HG03196 (cell line): ENCODE measurements at regions not wholly inside any gene's neighbourhood (a gene's known extent, or its start where the extent isn't known, plus 50 kb on each side); places are given as distances from the start of the nearest gene placed in this dataset.

Source experiments
- ATAC-seq: cut with Tn5 transposase; IDR thresholded peaks from one replicate; pipeline ENCODE4 v1.9.1; 2021; ENCODE audit not compliant: unreplicated experiment

DNA sequence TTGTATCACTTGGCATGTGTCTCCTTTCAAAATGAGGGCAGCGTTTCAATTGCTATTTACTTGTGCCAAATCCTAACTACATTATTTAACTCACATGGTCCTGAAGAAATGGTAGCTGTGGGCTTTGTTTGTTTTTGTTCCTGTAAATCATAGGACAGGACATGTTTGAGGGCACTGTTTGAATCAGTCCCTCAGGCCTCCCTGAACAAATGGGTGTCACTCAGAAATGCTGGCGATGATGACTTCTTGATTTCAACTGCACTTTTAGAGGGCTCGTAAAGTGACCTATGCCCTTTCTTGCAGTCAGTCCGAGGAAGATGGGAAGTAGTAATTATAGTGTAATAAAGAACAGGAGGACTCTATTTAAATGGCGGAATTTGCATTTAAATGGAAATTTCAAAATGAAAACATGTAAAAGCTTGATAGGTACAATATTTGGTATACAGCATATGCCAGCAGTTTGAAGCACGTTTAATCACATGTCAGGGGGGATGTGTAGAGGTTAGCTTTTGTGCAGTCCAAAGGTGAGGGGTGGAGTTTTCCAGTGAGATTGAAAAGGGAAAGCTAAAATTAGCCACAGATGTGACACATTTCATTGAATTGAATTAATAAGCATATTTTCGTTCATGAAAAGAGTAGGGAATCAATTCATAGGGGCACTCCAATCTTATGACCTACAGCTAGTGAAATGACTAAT, 1958.7 kb upstream of the IGFBP7 start:
- no peak for ATAC-seq

DNA sequence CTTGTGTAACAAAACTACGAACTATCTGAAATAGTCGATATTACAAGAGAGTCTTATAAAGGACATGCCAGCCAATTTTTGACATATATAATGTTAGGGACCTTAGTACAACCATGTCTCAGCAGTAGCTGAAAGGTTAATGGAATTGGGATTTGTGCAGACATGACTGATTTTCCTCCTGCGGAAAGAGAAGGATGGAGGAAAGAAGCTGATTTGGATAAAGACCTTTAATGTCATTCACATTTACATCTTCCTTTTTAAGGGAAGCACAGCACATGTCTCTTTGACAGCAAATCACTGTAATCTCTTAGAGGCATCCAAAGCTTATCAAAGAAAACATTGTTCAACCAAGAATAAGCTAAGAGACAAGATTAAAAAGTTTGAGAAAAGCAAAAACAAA, 1976.2 kb upstream of the IGFBP7 start:
- no peak for ATAC-seq

DNA sequence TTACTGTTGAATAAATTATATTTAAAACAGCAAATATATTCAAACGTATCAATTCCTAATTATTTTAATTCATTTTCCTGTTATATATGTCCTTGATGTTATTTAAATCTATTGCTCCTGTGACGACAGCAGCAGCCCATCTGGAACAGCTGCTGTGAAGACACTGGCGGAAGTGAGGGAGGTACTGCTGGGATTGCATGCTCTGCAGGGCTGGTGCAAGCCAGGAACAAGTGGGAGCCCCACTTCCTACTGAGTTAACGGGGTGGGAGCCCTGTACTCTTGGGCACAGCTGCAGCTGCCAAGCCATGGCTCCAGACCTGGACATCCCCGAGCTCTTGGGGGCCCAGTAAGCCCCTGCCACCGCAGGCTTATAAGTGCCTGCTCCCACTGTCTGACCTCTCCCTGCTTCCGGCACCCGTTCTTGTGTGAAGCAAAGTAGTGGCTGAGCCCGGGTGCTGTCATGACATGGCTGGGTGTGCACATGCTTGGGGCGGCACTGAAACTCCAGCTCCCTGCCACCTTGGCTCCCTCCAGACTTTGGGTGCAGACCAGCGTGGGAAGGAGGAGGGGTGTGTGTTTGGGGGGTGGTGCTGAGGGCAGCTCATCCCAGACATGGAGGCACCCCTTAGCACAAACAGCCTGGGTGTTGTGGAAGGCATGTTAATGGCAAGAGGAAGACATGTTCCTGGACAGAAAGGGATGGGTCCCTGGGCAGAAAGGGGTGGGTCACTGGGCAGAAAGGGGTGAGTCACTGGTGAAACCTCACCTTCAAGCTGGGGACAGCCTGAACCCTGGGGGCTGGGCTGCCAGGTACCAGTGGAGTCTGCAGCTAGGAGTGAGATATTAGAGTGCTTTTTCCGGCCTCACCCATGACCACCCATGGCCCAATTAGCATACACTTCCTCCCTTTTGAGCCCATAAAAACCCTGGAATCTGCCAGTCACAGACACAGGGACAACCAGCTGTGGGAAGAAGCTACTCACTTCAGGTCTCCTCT, 1981.3 kb upstream of the IGFBP7 start:
- no peak for ATAC-seq

DNA sequence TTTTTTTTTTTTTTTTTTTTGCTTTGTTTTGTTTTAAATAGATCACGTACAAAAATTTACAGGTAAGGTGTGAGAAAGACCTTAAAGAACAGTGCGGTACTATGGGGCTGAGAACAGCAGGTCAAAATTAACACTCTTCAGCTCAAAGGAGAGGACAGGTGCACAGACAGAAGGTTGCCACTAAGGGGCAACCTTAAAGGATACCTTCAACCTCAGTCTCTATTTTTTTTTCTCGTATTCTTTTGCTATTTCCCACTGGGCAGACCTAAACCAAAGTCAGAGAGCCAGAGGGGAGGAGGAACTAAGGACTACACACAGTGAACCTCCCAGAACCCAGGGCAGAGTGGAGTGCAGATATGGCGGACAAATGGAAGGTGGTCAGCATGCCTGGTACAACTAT, 1984.3 kb upstream of the IGFBP7 start:
- ATAC-seq, result no peak

DNA sequence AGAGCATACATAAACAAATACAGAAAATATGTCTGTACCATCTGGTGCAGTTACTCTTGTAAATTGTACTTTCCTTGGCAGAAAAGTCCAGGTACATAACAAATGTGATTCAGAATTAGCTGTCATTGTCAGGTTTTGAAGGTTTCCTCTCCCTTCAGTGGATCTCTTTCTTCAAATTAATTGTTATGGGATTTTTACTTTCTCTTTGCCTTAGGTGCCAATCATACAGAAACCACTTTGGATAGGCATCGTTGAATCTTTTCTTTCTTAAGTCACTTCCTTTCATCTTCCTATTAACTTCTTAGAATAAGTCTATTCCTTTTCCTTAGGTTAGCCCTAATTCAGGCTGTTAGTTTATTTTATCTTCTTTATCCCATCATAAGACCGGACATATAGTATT, 1992.1 kb upstream of the IGFBP7 start:
- no peak for ATAC-seq

DNA sequence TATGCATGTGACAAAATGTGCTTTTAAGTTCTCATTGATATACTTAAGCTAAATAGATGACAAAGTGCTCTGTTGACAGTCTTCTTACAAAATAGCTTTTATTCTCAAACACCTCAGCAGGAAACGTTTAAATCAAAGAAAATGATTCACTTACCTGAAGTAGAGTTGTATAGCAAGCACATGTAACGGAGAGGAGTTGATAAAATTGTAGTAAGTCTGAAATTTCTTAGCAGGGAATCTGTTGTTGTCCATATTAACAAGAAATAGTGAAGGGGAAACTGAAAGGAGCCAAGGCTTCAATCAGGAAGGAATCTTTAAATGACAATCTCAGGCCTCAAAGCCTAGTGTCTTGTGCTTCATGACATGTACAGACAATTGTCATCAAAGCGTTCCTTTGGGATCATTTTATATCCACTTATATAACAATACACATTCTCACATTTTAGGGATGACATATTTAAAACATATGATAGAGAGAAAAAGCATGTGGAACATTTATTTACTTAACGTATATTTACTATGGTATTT, 2010.2 kb upstream of the IGFBP7 start:
- ATAC-seq, result no peak

DNA sequence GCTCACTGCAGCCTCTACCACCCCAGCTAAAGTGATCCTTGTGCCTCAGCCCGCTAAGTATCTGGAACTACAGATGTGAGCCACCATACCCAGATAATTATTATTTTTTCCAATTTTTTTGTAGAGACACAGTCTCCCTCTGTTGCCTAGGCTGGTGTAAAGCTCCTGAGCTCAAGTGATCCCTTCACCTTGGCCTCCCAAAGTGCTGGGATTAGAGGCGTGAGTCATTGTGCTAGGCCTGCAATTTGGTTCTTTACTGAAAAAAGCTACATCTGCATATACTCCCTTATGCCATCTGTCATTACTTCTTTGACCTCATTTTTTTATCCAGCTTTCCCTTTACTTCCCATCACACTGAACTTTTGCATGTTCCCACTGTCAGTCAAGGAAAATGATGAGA, 2012.4 kb upstream of the IGFBP7 start:
- ATAC-seq, result no peak

DNA sequence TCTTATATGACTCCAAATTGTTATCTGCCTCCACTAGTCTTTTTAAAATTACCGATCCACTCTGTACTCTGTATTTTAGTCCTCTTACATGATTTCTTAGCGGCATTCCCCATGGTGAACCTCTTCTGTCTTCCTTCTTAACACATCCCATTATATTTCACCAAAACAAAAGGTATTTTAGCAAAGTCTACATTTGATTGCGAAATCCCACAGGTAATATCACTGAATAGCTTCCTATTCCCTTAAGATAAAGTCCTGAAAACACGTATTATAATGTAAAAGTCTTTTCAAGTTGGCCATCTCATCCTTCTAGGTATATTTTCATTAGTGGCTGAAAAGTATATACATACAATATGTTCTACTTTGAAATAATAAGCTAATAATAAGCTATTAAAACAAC, 2016.0 kb upstream of the IGFBP7 start:
- no peak for ATAC-seq

DNA sequence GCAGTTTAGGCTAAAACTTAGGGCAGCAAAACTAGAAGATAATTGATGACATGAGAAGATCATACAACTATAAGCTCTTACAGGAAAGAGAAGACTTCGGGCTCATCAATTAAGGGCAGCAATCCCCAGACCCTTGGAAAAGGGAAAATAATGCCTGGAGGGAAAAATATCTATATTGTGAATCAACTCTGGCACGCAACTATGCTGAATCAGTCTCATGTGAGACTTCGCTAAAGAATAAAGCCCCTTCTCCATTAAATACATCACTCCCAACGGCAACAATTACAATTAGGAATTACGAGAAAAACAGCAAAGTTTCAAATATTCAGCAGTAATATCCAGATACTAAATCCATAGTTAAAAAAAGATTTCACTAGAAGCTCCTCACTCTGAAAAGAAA, 2016.8 kb upstream of the IGFBP7 start:
- ATAC-seq, result no peak

DNA sequence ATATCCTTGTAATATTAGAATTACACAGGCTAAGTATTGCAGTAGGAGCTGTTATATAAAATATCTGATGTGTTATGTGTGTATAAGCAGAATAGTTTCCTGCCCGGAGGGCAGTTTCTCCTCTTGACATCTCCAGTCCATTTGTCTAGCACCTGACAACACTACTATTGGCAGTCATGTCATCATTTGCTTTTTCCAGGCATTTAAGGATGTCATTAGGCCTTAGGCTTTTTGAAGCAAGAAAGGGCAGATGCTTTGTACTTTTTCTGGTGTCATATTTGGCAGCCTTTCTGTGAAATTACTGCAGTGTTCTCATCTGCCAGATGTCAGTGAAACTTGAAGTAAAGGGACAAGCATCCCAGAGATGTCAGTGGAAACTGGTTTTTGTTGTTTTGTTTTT, 2017.6 kb upstream of the IGFBP7 start:
- no peak for ATAC-seq

DNA sequence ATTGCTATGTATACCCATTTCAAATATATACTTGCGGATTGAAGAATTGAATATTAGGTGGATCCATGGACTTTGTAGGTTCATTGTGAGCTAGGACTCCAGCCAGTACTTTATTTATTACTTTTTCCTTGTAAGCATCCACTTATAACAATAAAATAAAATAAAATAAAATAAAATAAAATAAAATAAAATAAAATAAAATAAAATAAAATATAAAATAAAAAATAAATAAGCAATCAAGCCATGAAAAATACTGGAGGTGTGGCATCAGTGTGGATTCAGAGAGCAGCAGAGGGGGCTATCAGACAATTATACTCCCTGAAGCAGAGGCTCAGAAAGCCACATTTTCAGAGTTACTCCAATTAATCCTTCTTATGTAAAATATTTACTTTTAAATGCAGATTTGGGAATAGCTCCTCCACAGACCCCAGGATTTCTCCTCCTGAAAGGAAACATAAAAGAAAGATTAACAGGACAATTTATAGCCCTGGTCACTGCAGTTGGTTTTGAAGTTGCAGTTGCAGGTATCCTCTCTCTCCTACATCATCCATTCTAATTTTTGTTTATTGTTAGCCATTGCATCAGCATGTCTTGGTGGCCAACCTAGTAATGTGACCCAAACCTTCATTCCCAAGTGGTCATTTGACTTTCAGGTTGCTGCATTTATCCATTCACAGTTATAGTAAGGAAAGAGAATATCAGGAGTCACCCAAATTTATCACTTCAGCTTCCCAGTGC, 2025.2 kb upstream of the IGFBP7 start:
- ATAC-seq, result no peak

DNA sequence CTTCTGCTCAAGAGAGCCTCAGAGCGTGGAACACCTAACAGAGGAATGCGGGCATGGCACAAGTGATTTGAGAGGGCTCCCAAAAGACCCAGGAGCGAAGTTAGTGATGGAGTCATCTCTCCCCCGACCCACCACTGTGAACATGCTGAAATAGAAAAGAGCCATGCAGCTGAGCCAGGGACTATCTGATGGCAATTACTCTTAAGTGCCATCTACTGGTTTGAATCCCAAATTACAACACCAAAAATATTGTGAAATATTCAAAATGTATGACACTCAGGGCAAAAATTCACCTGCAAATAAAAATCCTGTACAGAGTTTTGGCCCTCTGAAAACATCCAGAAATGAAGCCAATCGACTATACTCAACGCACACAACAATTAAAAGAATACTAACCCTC, 2038.9 kb upstream of the ADGRL3 start:
- no peak for ATAC-seq

DNA sequence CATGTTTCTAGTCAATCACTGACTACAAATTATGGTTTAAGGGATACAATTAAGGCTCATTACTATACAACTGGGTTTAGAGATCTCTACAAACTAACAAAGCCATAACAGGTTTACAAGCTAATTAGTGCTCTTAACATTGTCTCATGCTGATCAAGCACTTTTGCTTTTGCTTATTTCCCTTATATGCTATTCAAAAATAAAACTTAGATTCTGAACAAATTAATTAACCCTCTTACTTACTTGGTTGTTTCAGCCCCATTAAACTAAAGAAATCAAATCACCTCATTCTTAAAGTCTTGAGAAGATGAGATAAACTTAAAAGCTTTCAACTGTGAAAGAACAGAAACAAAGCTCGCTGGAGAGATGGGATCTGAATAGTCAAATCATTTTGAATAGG, 2024.5 kb upstream of the ADGRL3 start:
- ATAC-seq, result no peak

DNA sequence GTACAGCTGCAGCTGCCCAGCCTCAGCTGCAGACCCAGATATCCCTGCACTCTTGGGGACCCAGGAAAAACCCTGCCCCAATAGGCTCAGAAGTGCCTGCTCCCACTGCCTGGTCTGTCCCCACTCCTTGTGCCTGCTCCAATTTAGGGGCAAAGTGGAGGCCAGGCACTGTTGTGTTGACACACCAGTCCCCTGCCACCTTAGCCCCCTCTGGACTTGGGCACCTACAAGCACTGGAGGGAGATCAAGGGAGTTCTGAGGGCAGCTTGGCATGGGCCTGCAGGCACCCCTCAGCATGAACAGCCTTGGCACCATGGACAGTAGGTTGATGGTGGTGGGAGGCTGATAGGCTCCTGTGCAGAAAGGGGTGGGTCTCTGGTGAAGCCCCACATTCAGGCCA, 2020.8 kb upstream of the ADGRL3 start:
- no peak for ATAC-seq

DNA sequence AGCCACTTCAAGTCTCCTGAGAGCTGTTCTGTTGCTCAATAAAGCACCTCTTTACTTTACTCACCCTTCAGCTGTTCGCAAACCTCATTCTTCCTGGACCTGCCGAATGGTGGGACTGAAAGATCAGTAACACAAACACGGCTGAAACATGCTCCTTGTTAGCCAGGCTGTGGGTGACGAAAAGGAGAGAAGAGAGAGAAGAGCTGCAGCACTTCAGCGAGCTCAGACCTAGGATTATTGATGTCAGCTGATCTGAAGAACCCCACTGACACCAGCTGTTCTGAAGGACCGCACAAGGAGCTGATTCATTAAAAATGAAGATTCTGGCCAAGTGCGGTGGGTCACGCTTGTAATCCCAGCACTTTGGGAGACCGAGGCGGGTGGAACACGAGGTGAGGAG, 2020.0 kb upstream of the ADGRL3 start:
- no peak for ATAC-seq

DNA sequence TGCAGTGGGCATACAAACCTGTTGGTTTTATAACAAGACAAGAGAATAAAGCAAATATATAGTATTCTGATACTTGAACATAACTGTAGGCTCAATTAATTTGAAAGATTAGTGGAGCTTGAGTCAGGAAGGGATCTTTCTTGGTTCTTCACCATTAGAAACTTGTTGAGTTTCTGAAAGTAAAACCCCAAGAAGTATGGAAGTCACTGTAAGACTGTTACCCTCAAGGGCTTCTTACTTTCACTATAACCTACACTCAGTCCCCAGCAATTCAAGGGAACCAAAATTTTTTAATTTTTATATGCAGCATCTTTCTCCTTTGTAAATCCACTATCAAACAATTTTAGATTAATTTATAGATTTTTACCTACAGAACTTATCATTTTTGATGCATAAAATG, 2019.2 kb upstream of the ADGRL3 start:
- no peak for ATAC-seq

DNA sequence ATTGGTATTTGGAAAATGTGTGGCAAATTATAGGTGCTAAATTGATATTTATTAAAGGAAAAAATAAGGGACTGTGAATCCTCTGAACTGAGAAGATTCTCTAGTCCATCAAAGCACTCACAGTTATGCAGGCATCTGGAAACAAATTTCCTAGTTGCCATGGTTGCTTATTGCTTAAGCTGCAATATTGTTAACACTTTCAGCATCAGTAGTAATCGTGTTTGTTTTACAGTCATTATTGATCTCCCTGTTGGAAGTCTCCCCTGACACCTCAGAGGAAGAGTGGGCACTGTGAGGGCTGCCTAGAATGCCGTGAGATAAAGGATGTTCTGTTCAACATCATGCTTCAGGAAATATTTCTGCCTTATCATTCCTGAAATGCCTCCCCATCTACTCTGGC, 2004.3 kb upstream of the ADGRL3 start:
- ATAC-seq, result no peak

DNA sequence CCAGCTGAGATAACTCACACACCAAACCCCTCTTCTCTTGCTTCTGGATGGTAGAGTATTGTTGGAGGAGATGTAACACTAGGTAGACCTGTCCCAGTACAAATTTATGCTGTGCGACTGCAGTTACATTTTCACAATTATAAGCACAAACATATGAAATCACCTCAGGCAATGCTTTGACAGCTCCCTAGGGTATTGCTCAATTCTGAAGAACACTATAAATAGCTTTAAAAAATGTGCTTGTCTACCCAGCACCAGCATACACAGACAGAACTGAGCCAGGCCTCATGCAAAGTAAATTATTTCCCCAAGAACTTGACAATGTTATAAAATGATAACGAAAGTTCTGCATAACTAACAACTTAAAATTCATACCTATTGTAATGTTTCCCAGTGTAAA, 1999.1 kb upstream of the ADGRL3 start:
- ATAC-seq, result no peak

DNA sequence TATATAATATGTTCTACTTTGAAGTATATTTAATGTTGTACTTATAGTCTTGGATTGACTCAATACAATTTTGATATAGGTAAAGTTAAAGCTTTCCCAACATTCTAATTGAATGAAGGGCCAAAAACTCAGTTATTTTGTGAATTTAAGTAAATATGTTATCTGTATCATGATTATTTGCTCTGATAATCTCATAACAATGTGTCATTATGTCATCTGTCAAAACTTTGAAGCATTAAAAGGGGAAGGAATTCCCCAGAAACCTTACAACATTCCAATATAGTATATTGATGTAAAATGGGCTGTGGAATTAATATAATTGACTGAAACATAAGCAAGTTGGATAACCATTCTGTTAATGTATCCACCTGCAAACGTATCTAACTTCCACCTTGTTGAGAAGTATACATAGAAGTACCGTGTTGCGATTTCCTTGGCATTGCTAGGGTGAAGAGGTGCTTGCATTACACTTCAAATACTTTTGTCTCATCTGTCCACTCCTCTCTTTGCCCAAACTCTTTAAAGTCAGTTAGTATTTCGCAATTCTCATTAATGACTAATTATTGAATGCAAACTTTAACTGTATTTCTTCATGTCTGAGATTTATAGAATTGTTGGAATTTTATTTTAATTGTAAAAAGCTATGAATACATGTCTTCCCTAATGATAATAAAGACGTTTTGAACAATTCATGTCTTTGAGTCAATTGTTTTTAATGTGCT, 1982.1 kb upstream of the ADGRL3 start:
- no peak for ATAC-seq

DNA sequence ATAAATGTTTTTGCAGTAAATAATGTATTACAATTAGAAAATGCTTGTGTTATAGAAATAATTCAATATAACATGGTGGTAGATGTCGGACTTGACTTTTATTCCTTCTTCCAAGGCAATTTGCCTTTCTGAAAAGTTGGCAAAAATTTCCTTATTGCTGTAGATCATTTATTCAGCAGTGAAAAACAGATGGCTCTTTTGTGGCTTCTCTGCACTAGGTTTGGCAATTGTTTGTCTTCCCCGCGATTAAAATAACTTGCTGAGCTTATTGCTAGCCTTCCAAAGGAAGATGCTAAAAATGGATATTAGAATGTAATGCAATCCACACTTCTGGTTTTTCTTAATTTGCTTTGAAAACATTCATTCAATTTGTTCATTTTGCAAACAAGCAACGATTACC, 1977.9 kb upstream of the ADGRL3 start:
- ATAC-seq, result no peak
